Upper lobe of left lung (tissue), 4 donors: ENCODE measurements at regions not wholly inside any gene's neighbourhood (a gene's known extent, or its start where the extent isn't known, plus 50 kb on each side); places are given as distances from the start of the nearest gene placed in this dataset.

Source experiments
- EP300 ChIP-seq, 4 donors: sonication (generic); formaldehyde crosslinking; IDR thresholded peaks; one replicate each; pipeline ENCODE4 v1.5.1; 2017; ENCODE audit warnings: antibody characterized with exemption in 4 of 4, control low read depth in 2 of 4
- POLR2A ChIP-seq, 4 donors: fragments of 450-650 bp; IDR thresholded peaks; one replicate each; pipeline ENCODE4 v1.5.1; 2016 to 2017; ENCODE audit warnings: antibody characterized with exemption in 4 of 4, mild to moderate bottlenecking in 2 of 4
- POLR2AphosphoS5 ChIP-seq, 2 donors: sonication (generic); formaldehyde crosslinking; IDR thresholded peaks; one replicate each; pipeline ENCODE4 v1.5.1; 2017; ENCODE audit warnings: antibody characterized with exemption in 2 of 2
- TF ChIP-seq, protein P1 (sequence below), 6 experiments: fragments of 450-650 bp in 4 of 6; fragments of 200-600 bp in 2 of 6; sonication (generic) in 2 of 6; IDR thresholded peaks; one replicate each; pipeline ENCODE4 v1.5.1; 2016 to 2019; ENCODE audit warnings: antibody characterized with exemption in 6 of 6

DNA sequence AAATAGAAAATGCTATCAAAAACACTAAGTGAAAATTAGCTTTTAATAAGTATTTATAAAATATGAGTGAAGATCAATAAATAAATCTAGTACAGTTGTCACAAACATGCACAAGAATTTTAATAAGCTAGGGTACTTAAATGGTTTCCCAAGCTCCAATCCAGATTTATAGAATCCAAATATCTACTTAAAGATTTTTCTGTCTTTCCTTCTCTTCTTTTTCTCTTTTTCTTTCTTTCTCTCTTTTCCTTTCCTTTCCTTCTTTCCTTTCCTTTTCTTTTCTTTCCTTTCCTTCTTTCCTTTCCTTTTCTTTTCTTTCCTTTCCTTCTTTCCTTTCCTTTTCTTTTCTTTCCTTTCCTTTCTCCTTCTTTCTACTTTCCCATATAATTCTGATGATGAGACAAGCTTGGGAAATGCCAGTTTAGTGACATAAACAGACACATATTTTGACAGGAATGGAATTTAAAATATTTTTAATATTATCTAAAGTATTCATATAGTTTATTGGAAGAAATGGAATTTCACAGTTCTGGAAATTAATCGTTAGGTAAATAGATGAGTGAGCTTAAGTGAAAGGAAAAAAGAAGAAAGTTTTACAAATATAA lies 832.8 kb downstream of the NR2F1-AS1 start:
- TF ChIP-seq, protein P1, sequence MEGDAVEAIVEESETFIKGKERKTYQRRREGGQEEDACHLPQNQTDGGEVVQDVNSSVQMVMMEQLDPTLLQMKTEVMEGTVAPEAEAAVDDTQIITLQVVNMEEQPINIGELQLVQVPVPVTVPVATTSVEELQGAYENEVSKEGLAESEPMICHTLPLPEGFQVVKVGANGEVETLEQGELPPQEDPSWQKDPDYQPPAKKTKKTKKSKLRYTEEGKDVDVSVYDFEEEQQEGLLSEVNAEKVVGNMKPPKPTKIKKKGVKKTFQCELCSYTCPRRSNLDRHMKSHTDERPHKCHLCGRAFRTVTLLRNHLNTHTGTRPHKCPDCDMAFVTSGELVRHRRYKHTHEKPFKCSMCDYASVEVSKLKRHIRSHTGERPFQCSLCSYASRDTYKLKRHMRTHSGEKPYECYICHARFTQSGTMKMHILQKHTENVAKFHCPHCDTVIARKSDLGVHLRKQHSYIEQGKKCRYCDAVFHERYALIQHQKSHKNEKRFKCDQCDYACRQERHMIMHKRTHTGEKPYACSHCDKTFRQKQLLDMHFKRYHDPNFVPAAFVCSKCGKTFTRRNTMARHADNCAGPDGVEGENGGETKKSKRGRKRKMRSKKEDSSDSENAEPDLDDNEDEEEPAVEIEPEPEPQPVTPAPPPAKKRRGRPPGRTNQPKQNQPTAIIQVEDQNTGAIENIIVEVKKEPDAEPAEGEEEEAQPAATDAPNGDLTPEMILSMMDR (IDR thresholded peaks at IDR 0.05): no peak
- TF ChIP-seq EP300 (IDR thresholded peaks at IDR 0.05) (no peak), POLR2A (IDR thresholded peaks at IDR 0.05) (no peak), POLR2AphosphoS5 (IDR thresholded peaks at IDR 0.05) (no peak)
